HG03135 (cell line): ENCODE measurements at regions not wholly inside any gene's neighbourhood (a gene's known extent, or its start where the extent isn't known, plus 50 kb on each side); places are given as distances from the start of the nearest gene placed in this dataset.

Experiments
- ATAC-seq: cut with Tn5 transposase; IDR thresholded peaks from one replicate; pipeline ENCODE4 v1.9.1; 2021; ENCODE audit warnings: mild to moderate bottlenecking, moderate library complexity; ENCODE audit not compliant: unreplicated experiment

- no peak for ATAC-seq
Observed at GRCh38 chr22:46064966-46065666, 85.2 kb upstream of the PPARA start.

GRCh38 chr22:46065691-46066454 is 84.5 kb upstream of the PPARA start:
- ATAC-seq: no peak

DNA sequence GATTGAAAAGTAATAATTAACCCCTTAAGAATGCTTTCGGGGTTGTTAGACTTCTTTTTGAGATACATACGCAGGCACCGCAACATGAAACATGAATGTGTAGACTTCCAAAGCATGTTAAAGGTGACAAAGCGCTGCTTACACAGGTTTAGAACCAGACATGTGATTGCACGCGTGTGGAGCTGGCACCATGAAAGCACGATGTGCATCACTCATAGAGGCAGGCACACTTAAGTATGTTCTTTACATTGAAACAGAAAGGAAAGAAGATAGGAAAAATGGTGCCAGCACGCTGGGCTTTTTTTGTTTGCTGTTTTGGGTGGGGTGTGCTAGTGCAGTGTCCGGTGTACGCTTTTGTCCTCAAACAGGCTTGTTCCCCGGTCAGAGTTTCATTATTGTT is 83.6 kb upstream of the PPARA start:
- ATAC-seq: no peak

GRCh38 chr22:46067159-46068111 is 82.9 kb upstream of the PPARA start:
- ATAC-seq: no peak

DNA sequence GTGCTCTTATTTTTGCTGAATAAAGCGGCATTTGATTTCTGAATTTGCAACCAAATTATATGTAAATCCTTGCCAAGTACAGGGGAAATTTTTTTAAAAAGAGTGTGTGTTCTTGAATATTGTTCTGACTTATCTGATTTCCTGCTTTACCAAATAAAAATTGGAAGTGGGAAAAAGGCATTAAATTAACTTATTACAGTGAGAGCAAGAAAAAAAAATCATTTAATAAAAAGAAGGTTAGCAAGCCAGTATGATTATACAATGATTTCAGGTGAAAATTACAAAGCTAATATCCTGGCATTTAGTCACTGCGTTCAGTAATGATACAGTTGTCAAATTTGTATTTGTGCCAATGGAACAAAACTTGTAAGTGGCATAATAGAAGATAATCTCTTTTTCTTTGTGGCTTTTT is 82.1 kb upstream of the PPARA start:
- no peak for ATAC-seq

DNA sequence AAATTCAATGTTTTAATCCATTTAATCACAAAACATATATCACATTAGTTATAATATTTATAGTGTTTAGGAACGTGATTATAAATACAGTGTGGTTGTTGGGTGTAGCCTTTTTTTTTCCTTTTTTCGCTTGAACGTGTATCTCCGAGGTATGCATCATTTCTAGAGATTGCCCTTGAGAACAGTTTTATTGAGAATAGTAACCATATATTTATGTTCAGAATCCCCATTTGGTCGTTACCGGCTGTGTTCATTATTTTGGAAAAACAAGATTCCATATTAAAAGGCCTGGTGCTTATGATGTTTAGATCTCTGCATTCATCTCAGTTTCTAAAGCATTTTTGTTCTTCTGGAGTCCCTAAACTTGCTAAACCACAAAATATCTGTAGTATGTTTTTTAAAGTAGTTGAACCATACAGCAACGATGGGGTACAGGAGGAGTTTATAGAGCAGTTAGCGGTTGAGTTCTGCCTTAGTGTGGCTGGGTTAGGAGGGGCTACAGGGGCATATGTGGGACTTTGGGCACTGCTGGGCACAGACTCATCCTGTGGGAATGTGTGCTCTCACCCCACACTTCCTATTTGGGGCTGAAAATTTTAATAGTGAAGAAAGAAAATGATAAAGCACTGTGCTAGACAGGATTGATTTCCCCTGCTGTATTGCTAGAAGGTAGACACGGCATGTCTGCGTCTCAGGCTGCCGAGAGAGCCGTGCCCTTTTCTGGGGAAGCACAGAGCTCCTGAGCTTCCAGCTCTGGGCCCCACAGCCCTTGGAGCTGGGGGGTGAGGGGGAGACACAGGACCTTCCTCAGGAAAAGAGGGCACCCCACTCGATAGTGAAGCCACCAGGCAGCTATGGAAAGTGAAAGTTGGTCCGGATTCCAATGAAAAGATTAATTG is 81.5 kb upstream of the PPARA start:
- no peak for ATAC-seq

DNA sequence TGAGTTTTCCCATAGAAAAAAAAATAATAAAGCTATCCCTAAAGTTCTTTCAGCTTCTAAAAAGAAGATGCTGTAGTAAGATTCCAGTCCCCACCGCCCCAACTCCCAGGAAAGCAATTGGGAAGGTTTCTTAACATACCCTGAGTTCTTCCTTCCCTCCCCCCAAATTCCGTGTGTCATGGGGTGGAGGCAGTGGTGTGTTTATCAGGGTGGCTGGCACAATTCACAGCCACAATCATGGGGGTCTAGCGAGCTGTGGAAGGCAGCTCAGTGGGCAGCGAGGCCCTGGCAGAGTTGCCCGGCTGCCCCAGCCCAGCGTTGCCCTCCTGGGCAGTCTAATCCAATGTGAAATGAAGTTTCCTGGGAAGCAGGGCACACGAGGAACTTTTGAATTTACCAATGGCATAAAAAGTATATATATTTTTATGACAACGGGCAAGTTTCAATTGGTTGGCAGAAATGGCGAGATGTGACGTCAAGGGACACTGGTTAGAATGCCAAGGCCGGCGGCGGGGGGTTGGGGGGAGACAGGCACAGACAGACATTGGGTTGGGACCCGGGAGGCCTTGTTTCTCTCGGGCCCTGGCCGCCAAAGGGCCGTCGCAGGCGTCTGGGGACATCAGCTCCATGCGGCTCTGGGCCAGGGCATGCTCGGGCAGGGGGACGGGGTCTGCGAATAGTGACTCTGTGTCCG is 80.7 kb upstream of the PPARA start:
- no peak for ATAC-seq

DNA sequence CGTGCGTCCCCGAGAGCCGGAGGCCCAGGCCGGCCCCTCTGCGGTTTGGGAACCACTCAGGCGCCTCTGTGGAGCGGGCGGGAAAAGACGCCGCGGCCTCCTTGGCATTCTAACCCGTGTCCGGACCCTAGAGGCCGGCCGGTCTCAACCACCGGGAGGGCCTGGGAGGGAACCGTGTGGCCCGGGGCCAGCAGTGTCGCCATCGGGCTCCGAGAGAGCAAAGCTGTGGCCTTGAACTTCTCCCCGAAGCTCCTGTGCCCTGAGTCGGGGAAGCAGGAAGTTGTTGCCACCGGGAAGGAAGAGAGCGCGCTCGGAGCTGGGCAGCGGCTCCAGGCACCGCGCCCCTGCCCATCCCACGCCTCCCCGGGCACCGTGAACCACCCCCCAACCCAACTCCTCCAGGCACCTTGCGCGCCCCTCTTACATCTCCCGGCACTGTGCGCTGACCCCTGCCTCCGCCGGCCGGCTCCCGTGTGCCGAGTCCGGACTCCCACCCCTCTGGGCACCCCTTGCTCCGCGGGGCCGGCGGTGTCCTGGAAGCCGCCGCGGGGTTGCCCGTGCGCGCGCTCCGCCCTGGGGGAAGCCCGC is 80.0 kb upstream of the PPARA start:
- ATAC-seq: no peak

DNA sequence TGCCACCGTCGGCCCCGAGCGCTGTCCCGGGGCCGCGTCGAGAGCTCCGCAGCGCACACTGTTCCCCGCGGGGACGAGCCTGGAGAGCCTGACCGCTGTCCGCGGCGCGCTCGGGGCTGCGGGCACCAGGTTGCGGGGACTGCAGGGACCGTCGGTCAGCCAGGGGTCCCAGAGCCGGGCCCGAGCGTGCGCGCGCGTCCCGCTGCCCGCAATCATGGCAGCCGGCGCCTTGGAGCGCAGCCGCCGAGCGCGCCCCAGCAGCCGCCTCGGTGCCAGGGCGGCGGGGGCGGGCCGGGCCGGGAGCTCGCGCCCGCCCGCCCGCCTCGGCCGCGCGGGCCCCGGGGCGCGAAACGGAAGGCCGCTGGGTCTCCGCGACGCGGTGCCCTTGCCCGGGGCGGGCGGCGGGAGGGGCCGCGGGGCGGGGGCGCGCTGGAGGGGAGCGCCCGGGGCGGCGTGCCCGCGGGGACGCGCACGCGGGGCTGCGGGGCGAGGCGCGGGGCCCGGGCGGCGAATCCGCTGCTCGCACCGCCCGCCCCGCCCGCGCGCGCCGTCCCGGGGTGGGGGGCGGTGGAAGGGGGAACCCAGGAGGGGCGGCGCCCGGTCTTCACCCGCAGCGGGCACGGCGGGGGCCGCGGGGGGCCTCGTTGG is 79.4 kb upstream of the PPARA start:
- ATAC-seq: no peak

GRCh38 chr22:46071451-46072109 is 78.7 kb upstream of the PPARA start:
- no peak for ATAC-seq

GRCh38 chr22:46072110-46072881 is 78.0 kb upstream of the PPARA start:
- ATAC-seq: no peak

DNA sequence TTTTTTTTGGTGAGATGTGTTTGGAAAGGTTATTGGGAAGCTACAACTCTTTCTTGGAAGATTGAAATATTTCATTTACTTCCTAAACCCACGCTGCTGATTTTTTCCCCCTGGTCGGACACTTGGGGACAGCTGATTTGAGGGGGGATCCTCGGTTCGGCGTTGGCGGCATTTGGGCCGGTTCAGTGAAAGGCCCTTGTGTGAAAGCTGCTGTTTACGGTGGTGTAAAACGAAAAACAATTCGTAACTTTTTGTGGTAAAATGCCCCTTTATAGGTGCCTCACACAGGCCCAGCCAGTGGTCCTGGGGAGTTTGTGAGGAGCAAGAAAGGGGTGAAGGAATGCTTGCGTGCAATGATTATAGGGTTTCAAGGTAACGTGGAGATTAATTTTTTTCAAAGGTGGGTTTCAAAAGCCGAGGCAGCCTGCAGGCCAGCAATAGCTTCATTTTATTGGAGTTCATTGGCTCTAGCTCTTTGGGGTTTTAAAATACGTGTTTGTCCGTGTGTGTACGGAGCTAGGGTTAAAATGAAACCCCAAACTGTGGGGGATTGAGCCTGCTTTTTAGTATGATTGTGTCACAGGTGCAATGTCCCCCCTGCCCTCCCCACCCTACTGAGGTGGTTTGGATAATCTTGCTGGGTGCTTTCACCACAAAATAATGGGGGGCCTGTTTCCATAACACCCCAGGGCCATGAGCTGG is 77.2 kb upstream of the PPARA start:
- ATAC-seq: no peak

- no peak for ATAC-seq
Observed at GRCh38 chr22:46073683-46074504, 76.4 kb upstream of the PPARA start.

GRCh38 chr22:46074771-46075551 is 75.4 kb upstream of the PPARA start:
- no peak for ATAC-seq

GRCh38 chr22:46075764-46076531 is 74.4 kb upstream of the PPARA start:
- ATAC-seq: no peak
